ENCODE measurements at regions not wholly inside any gene's neighbourhood (a gene's known extent, or its start where the extent isn't known, plus 50 kb on each side); places are given as distances from the start of the nearest gene placed in this dataset.

- ATAC-seq (replicated peaks in 6 of 8) = no peak
- 65 to 100% (median 96%) methylated on average over 1 to 2 of the region's 2 CpGs; no CpG with 5 or more reads in 3 of the 10 experiments for WGBS, 10 experiments
- in situ Hi-C loops (cut with MboI; ENCODE audit: low pct_unique_long_range_greater_than_20kb in 2 of 9, low sequenced_read_pairs in 9 of 9, unreplicated experiment in 9 of 9) = no loop called here
- Histone ChIP-seq H3K4me1 (replicated peaks in 1 of 2) (peaks cover 7 to 16% of the 10 kb centered on the region in 2 donors), H3K27ac (no peak overlapping the region), H3K4me3 (no peak overlapping the region)
These were observed 203.2 kb downstream of the SIM1 start for GRCh38 chr6:100261486-100261885.

GRCh38 chr6:100260584-100260983, 204.1 kb downstream of the SIM1 start:
- Histone ChIP-seq H3K27ac (no peak overlapping the region), H3K4me3 (no peak overlapping the region), H3K4me1 (replicated peaks in 1 of 2) (peaks cover 7 to 16% of the 10 kb centered on the region in 2 donors)
- ATAC-seq (replicated peaks in 6 of 8) = peak in 1 of 8 experiments; percentile 32
- in situ Hi-C loops (cut with MboI; ENCODE audit: low pct_unique_long_range_greater_than_20kb in 2 of 9, low sequenced_read_pairs in 9 of 9, unreplicated experiment in 9 of 9) = no loop called here

- peak in 2 of 8 experiments; percentile 72 to 73 for ATAC-seq (replicated peaks in 6 of 8)
- WGBS, 10 experiments = 0 to 100% (median 92%) methylated on average over 1 to 3 of the region's 3 CpGs; no CpG with 5 or more reads in 1 of the 10 experiments
- H3K27ac ChIP-seq = no peak overlapping the region
- in situ Hi-C loops (cut with MboI; ENCODE audit: low pct_unique_long_range_greater_than_20kb in 2 of 9, low sequenced_read_pairs in 9 of 9, unreplicated experiment in 9 of 9) = no loop called here
- H3K4me1 ChIP-seq (replicated peaks in 1 of 2) = peaks cover 7 to 16% of the 10 kb centered on the region in 2 donors
- no peak overlapping the region for H3K4me3 ChIP-seq
These were observed 204.9 kb downstream of the SIM1 start for GRCh38 chr6:100259865-100260264.

- no peak for ATAC-seq (replicated peaks in 6 of 8)
- Histone ChIP-seq H3K27ac (no peak overlapping the region), H3K4me1 (replicated peaks in 1 of 2) (peaks cover 7 to 16% of the 10 kb centered on the region in 2 donors), H3K4me3 (no peak overlapping the region)
- WGBS, 10 experiments = 0 to 95% (median 81%) methylated on average over 1 to 2 of the region's 2 CpGs
- in situ Hi-C loops (cut with MboI; ENCODE audit: low pct_unique_long_range_greater_than_20kb in 2 of 9, low sequenced_read_pairs in 9 of 9, unreplicated experiment in 9 of 9) = no loop called here
These were observed 206.0 kb downstream of the SIM1 start for GRCh38 chr6:100258752-100259151.

GRCh38 chr6:100257793-100258395, 206.8 kb downstream of the SIM1 start:
- Histone ChIP-seq H3K27ac (peak overlapping the region in 1 of 2 donors; percentile 54), H3K4me3 (peak overlapping the region in 2 of 5 donors; percentile 6 to 12), H3K4me1 (replicated peaks in 1 of 2) (peaks cover 7 to 16% of the 10 kb centered on the region in 2 donors)
- peak; percentile 80 to 96 (median 90) for ATAC-seq (replicated peaks in 6 of 8)
- in situ Hi-C loops (cut with MboI; ENCODE audit: low pct_unique_long_range_greater_than_20kb in 2 of 9, low sequenced_read_pairs in 9 of 9, unreplicated experiment in 9 of 9) = no loop called here
- 4 to 57% (median 18%) methylated on average over 1 to 4 of the region's 4 CpGs for WGBS, 10 experiments

GRCh38 chr6:100255701-100256100, 209.0 kb downstream of the SIM1 start:
- Histone ChIP-seq H3K27ac (no peak overlapping the region), H3K4me1 (replicated peaks in 1 of 2) (peaks cover 7 to 16% of the 10 kb centered on the region in 2 donors), H3K4me3 (no peak overlapping the region)
- no peak for ATAC-seq (replicated peaks in 6 of 8)
- 66 to 100% (median 86%) methylated on average over 2 to 5 of the region's 5 CpGs for WGBS, 10 experiments
- in situ Hi-C loops (cut with MboI; ENCODE audit: low pct_unique_long_range_greater_than_20kb in 2 of 9, low sequenced_read_pairs in 9 of 9, unreplicated experiment in 9 of 9) = no loop called here

GRCh38 chr6:100247123-100247522, 217.6 kb downstream of the SIM1 start:
- H3K4me3 ChIP-seq = no peak overlapping the region
- H3K4me1 ChIP-seq (replicated peaks in 1 of 2) = peaks cover 0 to 18% of the 10 kb centered on the region in 2 donors
- H3K27ac ChIP-seq = no peak overlapping the region
- WGBS, 10 experiments = 33 to 100% (median 93%) methylated on average over 1 of the region's 1 CpG
- peak in 3 of 8 experiments; percentile 86 to 91 (median 90) for ATAC-seq (replicated peaks in 6 of 8)
- in situ Hi-C loops (cut with MboI; ENCODE audit: low pct_unique_long_range_greater_than_20kb in 2 of 9, low sequenced_read_pairs in 9 of 9, unreplicated experiment in 9 of 9) = no loop called here

- Histone ChIP-seq H3K27ac (no peak overlapping the region), H3K4me1 (replicated peaks in 1 of 2) (peaks cover 0 to 18% of the 10 kb centered on the region in 2 donors), H3K4me3 (no peak overlapping the region)
- ATAC-seq (replicated peaks in 6 of 8) = peak in 4 of 8 experiments; percentile 12 to 45 (median 42)
- in situ Hi-C loops (cut with MboI; ENCODE audit: low pct_unique_long_range_greater_than_20kb in 2 of 9, low sequenced_read_pairs in 9 of 9, unreplicated experiment in 9 of 9) = no loop called here
- WGBS, 10 experiments = 13 to 67% (median 56%) methylated on average over 1 of the region's 1 CpG; no CpG with 5 or more reads in 3 of the 10 experiments
These were observed 218.5 kb downstream of the SIM1 start for GRCh38 chr6:100246206-100246605.

GRCh38 chr6:100240798-100241197, 223.9 kb downstream of the SIM1 start:
- H3K4me1 ChIP-seq (replicated peaks in 1 of 2) = peaks cover 0 to 7% of the 10 kb centered on the region in 2 donors
- in situ Hi-C loops (cut with MboI; ENCODE audit: low pct_unique_long_range_greater_than_20kb in 2 of 9, low sequenced_read_pairs in 9 of 9, unreplicated experiment in 9 of 9) = no loop called here
- no peak for ATAC-seq (replicated peaks in 6 of 8)
- H3K4me3 ChIP-seq = no peak overlapping the region
- no peak overlapping the region for H3K27ac ChIP-seq

GRCh38 chr6:100237821-100238220, 226.9 kb downstream of the SIM1 start:
- peak in 4 of 8 experiments; percentile 40 to 71 (median 42) for ATAC-seq (replicated peaks in 6 of 8)
- WGBS, 10 experiments = 5 to 88% (median 57%) methylated on average over 1 to 2 of the region's 2 CpGs; no CpG with 5 or more reads in 2 of the 10 experiments
- H3K4me1 ChIP-seq (replicated peaks in 1 of 2) = peaks cover 0 to 6% of the 10 kb centered on the region in 2 donors
- H3K27ac ChIP-seq = no peak overlapping the region
- H3K4me3 ChIP-seq = no peak overlapping the region
- in situ Hi-C loops (cut with MboI; ENCODE audit: low pct_unique_long_range_greater_than_20kb in 2 of 9, low sequenced_read_pairs in 9 of 9, unreplicated experiment in 9 of 9) = no loop called here

GRCh38 chr6:100236389-100236788, 228.3 kb downstream of the SIM1 start:
- in situ Hi-C loops (cut with MboI; ENCODE audit: low pct_unique_long_range_greater_than_20kb in 2 of 9, low sequenced_read_pairs in 9 of 9, unreplicated experiment in 9 of 9) = no loop called here

GRCh38 chr6:100235631-100236030, 229.1 kb downstream of the SIM1 start:
- peaks cover 4 to 14% of the 10 kb centered on the region in 2 donors for H3K4me1 ChIP-seq (replicated peaks in 1 of 2)
- H3K27ac ChIP-seq = no peak overlapping the region
- H3K4me3 ChIP-seq = no peak overlapping the region
- in situ Hi-C loops (cut with MboI; ENCODE audit: low pct_unique_long_range_greater_than_20kb in 2 of 9, low sequenced_read_pairs in 9 of 9, unreplicated experiment in 9 of 9) = no loop called here
- no peak for ATAC-seq (replicated peaks in 6 of 8)

More at GRCh38 chr6:100236389-100236788, 228.3 kb downstream of the SIM1 start:
- ATAC-seq (replicated peaks in 6 of 8) = peak in 1 of 8 experiments; percentile 59
- Histone ChIP-seq H3K27ac (no peak overlapping the region), H3K4me3 (no peak overlapping the region), H3K4me1 (replicated peaks in 1 of 2) (peaks cover 0 to 6% of the 10 kb centered on the region in 2 donors)
- WGBS, 10 experiments = 0 to 100% (median 95%) methylated on average over 1 to 2 of the region's 2 CpGs; no CpG with 5 or more reads in 3 of the 10 experiments

GRCh38 chr6:100234625-100235024, 230.1 kb downstream of the SIM1 start:
- WGBS, 10 experiments = 33 to 100% (median 70%) methylated on average over 1 to 3 of the region's 3 CpGs; no CpG with 5 or more reads in 3 of the 10 experiments
- Histone ChIP-seq H3K27ac (no peak overlapping the region), H3K4me1 (replicated peaks in 1 of 2) (peaks cover 14 to 24% of the 10 kb centered on the region in 2 donors), H3K4me3 (no peak overlapping the region)
- ATAC-seq (replicated peaks in 6 of 8) = no peak
- in situ Hi-C loops (cut with MboI; ENCODE audit: low pct_unique_long_range_greater_than_20kb in 2 of 9, low sequenced_read_pairs in 9 of 9, unreplicated experiment in 9 of 9) = no loop called here
